ENCODE measurements at regions not wholly inside any gene's neighbourhood (a gene's known extent, or its start where the extent isn't known, plus 50 kb on each side); places are given as distances from the start of the nearest gene placed in this dataset.

DNA sequence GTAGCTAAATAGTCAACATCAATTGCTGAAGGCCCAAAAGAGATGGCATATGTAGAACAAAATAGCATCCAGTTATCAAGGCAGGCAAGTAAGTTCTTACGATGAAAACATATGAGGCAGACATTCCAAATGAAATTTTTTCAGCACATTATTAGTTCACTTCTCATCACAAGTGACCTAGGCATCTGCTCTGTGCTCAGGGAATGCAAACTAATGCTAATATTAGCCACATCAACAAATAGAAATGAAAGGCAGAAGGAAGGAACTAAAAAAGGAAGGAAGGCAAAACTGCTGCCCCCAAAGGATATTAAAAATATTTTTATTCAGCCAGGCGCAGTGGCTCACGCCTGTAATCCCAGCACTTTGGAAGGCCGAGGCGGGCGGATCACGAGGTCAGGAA, 51.2 kb upstream of the ROCK1 start:
- no peak for DNase-seq

DNA sequence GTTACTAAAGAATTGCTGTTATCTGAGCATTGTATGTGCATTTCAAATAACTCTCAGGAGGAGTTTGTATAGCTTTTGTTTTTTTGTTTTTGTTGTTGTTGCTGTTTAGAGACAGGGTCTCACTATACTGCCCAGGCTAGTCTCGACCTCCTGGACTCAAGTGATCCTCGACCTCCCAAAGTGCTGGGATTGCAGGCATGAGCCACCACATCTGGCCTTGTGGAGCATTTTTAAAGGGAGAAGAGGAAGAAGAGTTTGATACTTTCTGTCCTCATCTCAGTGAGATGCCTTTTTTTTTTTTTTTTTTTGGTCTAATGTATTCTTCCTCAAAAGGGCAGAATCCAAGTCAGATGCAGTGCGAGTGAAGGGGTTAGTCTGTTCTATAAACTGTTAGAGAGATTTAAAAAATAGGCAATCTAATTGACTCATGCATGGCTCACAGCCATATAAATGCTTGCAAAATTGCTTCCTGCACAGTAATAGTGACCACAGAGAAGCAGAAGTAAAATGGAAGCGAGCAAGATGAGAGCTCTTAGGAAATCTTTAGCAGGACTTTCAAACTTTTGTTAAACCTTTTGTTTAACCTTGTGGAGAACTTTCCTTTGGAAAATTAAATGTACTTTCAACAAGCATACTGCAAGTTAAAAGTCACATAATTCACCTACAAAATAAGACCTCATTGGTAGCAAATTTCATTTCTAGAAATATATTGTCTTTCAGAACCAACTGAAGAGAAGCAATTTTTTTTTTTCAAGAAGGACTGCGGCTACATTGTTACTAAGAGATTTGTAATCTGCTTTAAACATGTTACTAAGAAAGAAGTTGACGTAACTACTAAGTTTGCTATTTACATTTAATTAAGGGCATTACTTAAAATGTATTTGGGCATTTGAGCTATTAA, 52.3 kb upstream of the ROCK1 start:
- no peak for DNase-seq

DNA sequence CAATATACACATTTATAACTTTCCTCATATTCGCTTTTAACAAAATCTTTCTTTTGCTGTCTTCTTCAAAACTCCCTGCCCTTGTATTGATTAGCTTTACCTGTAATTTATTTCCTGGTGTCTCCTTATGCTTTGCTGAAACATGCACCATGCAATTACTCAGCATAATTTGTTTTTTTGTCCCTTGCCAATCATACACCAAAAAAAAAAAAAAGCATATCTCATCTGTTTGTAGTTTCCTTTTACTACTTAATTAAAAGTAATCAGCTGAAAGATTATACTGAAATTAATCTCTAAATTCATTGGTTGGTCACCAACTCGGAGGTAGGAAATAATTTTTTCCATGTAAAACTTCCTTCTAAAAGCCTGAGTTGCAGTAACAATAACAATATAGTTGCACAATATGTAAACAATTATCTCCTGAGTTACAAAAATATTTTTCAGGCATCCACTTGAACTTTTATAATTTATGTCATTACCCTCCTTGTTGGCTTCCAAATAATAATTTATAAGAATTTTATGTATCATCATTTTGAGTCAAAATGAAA, 53.0 kb upstream of the ROCK1 start:
- DNase-seq = no peak

GRCh38 chr18:21167641-21168377, 56.2 kb upstream of the ROCK1 start:
- DNase-seq = no peak

DNA sequence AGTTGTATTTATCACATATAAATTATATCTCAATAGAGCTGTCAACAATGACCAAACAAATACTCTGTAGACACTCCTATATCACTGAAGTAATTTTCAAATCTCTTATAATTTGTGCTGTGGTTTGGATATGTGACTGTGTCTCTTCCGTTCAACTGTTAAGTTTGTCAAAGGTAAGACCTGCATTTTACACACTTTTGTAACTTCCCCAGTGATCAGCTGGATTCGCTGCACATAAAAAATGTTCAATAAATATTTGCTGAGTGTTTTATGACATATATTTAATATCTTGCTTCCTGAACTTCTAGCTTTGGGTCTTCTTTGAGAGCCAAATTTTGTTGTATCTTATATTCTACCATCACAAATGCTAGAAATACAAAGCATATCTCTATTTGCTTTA, 57.3 kb upstream of the ROCK1 start:
- DNase-seq = no peak

DNA sequence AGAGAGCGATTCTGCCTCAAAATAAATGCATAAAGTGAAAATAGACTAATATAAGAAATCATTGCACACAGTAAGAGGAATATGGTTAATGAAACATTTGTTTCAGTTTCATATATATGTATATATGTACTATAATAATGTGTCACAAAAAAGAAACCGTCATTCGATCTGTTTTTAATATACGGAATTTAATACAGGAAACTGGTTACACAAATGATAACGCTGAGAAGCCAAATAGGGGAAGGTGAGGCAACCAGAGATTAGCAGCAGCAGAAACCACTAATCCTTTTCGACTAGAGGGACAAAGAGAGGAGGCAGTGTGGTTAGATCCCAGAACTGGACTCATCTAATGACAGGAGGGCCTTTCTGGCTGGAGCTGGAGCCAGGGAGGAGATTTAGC, 64.2 kb upstream of the GREB1L start:
- no peak for DNase-seq

DNA sequence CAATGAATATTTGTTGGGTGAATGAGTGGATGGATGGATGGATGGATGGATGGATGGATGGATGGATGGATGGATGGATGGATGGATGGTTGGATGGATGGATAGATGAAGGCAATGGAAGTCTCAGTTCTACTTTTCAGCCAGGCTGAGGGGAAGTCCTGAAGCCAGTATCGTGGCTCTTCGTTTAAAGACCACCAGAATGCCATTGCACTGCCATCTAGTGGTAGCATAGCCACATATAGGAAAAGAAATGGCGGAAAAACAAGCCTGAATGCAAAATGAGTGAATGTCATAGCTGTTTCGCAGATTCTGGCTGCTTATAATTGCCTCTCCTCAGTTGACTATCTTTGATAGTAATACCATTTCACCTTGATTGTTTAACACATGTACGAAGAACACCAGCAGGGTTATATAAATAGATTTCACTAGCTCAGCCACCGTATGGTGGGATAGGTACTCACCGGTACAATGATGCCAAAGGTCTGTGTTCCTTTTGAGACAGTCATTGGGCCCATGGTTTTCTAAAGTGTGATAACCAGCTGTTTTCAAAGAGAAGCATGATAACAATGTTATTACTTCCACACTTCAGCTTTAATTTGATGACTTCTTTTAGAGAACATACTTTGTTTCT, 62.3 kb upstream of the GREB1L start:
- peak; percentile 42 to 46 for DNase-seq

- DNase-seq = no peak
These were observed 61.4 kb upstream of the GREB1L start for GRCh38 chr18:21180588-21180987.

- no peak for DNase-seq
These were observed 60.3 kb upstream of the GREB1L start for GRCh38 chr18:21181766-21182165.

GRCh38 chr18:21183670-21184069, 58.4 kb upstream of the GREB1L start:
- DNase-seq = no peak

DNA sequence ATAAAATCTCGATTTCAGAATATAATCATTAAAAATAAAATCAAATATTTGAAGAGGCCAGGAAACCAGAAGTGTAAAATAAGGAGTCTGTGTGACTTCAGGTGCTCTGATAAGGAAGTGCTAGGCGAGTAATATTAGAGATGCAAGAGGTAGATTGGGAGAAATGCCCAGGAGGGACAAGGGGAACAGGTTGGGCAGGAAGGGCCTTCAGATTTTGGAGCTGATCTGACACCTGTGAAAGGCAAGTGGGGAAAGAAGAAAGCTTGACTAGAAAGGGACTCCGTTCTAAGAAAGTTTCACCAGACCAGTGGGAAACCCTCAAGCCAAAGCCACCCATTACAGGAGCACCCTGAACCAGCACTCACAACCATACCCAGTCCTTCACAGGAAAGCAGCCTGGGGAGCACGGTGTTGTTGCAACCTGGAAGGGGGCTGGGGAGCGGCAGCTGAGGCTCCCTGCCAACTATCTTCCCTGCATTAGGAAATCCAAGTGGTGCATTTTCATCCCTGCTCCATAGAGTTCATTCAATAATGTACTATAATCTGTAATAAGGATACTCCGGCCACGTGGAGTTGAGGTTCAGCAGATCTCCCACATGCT, 57.5 kb upstream of the GREB1L start:
- DNase-seq = no peak

- DNase-seq = no peak
These were observed 54.1 kb upstream of the GREB1L start for GRCh38 chr18:21187886-21188285.

GRCh38 chr18:21191596-21192307, 50.3 kb upstream of the GREB1L start:
- DNase-seq = peak; percentile 20 to 32
